CD4-positive, alpha-beta T cell treated with Interleukin-6 for 4 hours (primary cell): ENCODE measurements at regions not wholly inside any gene's neighbourhood (a gene's known extent, or its start where the extent isn't known, plus 50 kb on each side); places are given as distances from the start of the nearest gene placed in this dataset.
A peak's percentile ranks its signal among the peaks of the same experiment; 100 is the strongest.

Source experiments
- DNase-seq: peaks from one replicate; pipeline ENCODE4 v3.0.0-alpha.2; 2020; ENCODE audit warnings: mixed read lengths

- DNase-seq: no peak
Observed at GRCh38 chr11:112403432-112403831, 142.8 kb upstream of the PLET1 start.

DNA sequence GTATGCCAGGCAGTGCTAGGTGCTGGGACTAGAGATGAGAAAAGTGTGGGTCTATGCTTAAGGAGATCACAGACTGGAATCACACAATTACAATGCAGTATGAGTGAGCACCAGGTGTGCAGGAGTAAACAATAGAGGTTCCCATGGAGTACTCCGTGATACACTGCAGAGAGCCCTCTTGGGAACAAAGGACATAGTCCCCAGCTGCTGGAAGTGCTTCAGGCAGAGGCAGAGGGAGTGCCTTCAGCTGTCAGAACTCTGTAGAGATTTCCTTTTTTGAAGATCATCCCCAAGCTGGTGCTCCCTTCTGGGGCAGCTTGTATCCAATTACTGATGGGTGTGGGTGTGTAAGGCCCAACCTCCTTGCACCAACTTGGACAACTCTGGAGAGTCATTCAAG, 143.5 kb upstream of the PLET1 start:
- no peak for DNase-seq

DNA sequence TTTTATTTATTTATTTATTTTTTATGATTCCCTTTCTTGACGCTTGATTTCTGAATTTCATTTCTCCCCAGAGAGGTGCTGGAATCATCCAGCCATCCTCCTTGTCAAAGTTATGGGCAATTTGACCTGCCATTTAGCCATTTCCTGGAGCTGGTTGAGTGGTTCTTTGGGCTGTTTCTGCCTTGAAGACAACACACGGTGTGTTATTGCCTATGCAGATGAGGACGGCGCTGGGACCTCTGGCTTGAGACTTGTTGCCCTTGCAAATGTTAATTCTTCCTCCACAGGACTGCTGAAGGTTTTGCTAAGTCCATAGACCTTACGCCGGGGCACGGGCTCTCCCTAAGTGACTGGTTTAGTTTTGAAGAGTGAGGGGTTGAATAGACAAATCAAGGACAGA, 147.9 kb upstream of the PLET1 start:
- no peak for DNase-seq

DNA sequence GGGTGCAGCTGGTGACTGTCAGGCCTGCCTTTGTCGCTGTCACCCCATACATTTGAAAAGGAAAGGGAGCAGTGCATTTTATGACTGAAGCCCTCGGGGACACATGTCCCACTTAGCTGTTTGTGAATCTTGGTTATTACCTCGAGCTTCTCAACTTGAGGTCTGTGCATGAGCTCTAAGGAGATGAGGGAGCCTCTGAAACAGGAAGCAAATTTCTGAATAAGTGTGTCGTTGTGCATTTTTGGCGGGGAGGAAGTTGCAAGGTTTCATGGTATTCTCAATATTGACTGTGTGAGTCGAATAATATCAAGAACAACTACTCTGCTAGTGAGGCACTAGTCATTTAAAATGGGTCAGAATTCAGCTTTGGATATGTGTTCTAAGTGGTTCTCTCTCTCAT, 149.7 kb upstream of the PLET1 start:
- DNase-seq: no peak

- no peak for DNase-seq
Observed at GRCh38 chr11:112412383-112412782, 151.7 kb upstream of the PLET1 start.

- DNase-seq: no peak
Observed at GRCh38 chr11:112417339-112417738, 156.7 kb upstream of the PLET1 start.

- DNase-seq: no peak
Observed at GRCh38 chr11:112418438-112418837, 157.8 kb upstream of the PLET1 start.

DNA sequence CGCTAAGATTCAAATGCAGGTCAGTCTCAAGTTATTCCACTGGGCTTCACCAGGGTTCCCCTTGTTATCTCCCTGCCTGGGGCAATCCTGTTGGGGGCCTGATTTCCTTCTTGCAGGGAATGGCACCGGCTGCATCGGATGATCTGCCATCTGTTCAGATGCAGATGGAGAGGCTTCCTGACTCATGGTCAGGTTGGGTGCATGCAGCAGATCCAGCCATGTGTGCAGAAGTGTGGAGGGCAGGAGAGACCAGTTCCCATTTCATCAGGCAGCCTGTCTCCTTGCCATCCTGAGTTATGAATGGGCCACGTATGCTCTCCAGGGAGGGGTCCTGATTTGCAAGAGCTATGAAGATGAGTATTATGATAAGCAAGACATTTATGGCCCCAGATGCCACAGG, 161.2 kb upstream of the PLET1 start:
- no peak for DNase-seq

DNA sequence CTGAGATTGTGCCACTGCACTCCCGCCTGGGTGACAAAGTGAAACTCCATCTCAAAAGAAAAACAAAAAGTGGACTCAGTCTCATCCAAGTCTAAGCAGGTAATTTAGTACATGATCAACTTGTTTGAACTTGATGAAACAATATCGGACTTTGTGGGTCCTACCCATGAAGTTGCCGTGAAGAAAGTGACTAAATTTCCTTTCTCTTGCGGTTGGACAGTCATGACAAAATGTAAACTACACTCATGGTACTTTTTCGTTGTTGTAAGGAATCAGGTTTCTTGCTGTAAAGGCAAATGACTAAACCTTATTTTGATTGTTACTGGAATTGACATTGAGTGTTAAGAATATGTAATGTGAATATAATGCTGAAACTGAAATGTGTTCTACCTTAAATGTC, 164.5 kb upstream of the PLET1 start:
- DNase-seq: no peak

DNA sequence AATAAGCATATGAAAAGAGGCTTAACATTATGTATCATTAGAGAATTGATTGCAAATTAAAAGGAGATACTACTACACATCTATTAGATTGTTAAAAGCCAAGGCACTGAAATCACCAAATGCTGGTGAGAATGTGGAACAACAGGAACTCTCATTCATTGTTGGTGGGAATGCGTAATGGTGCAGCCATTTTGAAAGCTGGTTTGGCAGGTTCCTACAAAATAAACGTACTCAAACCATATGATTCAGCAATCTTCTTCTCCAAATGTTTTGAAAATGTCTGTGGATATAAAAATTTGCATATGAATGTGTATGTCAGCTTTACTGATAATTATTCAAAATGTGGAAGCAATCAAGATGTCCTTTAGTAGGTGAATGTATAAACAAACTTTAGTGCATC, 176.4 kb upstream of the PLET1 start:
- no peak for DNase-seq

- no peak for DNase-seq
Observed at GRCh38 chr11:112439614-112440013, 179.0 kb upstream of the PLET1 start.

DNA sequence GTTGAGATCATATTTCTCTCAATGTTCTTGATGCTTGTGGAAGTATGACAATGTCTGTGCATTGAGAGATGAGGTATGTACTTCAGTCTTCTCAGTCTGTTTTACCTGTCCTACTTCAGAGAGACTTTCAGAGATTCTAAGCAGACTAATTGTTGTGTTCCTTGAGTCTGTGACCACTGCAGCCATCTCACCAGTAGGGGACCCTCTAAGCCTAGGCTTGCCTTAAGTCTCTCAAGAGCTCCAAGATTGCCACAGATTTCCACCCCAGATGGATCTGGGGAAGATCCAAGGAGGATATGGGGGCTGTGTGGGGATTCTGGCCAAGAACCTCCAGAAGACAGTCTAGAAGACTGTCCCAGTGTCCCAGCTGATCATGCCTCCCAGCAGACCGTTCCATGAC, 179.9 kb upstream of the PLET1 start:
- DNase-seq: no peak

- DNase-seq: no peak
Observed at GRCh38 chr11:112448168-112448567, 187.5 kb upstream of the PLET1 start.

GRCh38 chr11:112448806-112449205, 188.1 kb upstream of the PLET1 start:
- DNase-seq: no peak

- DNase-seq: no peak
Observed at GRCh38 chr11:112451250-112451649, 190.6 kb upstream of the PLET1 start.

DNA sequence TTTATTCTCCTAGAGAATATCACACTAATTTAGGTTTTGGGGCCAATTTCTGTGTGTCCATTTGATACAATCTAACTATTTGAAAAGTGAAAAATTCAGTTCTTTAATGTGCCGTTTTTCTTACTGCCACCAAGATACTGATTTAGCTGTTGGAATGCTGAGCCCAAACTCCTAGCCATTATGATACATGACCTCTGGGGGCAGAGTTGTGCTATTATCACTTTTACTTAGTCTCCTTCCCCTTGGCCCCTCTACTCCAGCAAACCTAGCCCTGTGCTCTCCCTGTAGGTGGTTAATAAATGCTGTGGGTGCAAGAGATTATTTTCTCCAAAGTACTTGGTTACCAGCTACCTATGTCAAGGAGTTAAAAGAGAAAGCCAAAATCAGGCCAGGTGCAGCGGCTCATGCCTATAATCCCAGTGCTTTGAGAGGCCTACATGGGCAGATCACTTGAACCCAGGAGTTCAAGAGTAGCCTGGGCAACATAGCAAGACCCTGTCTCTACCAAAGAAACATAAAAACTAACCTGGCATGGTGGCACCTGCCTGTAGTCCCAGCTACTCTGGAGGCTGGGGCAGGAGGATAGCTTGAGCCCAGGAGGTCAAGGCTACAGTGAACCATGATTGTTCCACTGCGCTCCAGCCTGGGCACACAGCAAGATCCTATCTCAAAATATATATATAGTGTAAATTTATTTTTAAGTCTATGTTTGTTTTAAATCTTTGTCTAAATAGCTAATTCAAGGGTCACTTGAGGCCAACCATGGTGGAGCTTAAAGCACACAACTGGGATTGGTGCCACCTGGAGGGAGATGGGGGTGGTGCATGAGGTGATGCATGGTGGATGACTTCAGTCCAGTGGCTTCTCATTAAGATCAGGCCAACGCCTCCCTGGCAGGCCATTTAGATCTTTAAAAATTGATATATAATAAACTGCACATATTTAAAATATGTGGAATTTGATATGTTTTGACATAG, 193.2 kb upstream of the PLET1 start:
- peak; percentile 51 for DNase-seq

- DNase-seq: no peak
Observed at GRCh38 chr11:112454841-112455240, 194.2 kb upstream of the PLET1 start.

DNA sequence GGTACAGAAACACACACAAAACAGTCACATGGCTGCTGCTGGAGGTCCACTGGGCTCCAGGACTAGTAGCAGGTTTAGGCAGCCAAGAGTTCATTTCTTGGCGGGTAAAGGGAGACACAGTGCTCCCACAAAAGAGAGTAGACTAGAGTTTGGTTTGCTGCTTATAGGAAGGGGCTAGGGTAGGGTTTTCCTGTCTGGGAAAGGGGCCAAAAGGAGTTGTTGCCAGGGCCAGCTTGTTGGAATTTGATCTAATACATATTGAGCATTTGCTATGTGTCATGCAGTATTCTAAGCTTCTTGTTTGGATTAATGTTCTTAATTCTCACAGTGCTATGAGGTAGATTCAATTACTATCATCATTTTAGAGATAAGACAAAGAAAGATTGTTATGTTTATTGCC, 195.1 kb upstream of the PLET1 start:
- DNase-seq: no peak

GRCh38 chr11:112457532-112457931, 196.9 kb upstream of the PLET1 start:
- DNase-seq: no peak

DNA sequence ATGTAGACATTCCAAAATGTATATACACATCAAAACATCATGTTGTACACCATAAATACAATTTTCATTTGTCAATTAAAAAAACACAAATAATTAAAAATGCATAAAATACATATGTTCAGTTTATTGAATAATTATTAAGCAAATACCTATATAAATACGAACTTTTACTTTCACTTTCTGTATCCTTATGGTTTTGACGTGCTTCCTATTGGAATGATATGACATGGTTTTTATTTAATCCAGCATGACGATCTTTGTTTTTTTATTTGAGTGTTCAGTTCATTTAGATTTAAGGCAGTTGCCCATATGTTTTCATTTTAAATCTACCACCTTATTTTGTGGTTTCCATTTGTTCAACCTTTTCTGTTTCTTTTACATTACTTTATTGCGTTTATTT, 198.3 kb upstream of the PLET1 start:
- no peak for DNase-seq

- no peak for DNase-seq
Observed at GRCh38 chr11:112460141-112460540, 199.5 kb upstream of the PLET1 start.

DNA sequence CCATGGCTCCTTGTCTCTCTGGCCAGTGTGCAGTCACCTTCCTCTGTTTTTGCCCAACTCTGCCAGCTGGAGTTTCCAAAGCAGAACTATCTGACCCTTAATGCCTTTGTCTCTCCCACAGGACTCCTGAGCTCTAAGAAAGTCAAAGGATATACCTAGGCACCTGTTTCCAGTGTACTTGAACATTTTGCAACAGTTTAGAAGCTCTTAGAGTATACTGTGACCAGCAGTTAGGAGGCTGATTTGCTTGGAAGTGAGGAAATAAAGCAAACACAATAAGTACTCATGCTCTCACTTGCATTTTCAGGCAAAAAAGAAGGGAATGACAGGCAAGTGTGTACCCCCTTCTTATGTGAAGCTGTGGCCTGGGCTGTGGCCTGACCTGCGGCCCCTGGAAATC, 204.3 kb upstream of the PLET1 start:
- no peak for DNase-seq

- no peak for DNase-seq
Observed at GRCh38 chr11:112465433-112466024, 204.9 kb upstream of the PLET1 start.

- DNase-seq: no peak
Observed at GRCh38 chr11:112467721-112468120, 207.1 kb upstream of the PLET1 start.

- DNase-seq: no peak
Observed at GRCh38 chr11:112469376-112469775, 208.7 kb upstream of the PLET1 start.
